Gastrocnemius medialis (tissue), 4 donors: ENCODE measurements at regions not wholly inside any gene's neighbourhood (a gene's known extent, or its start where the extent isn't known, plus 50 kb on each side); places are given as distances from the start of the nearest gene placed in this dataset.

Source experiments
- ATAC-seq, 2 donors: fragments of 150-250 bp; one replicate each; pipeline ENCODE4 v1.9.1; 2016
- DNase-seq, 2 donors: peaks; one replicate each; pipeline ENCODE4 v3.0.0-alpha.2; 2019
- H3K27ac ChIP-seq, 4 donors: fragments of 200-600 bp; sonication (generic); 1 replicate in 1 of 4; 2 replicates in 3 of 4; pipeline ENCODE4 v1.5.1; 2016 to 2018; ENCODE audit warnings: mild to moderate bottlenecking in 2 of 4, moderate library complexity in 1 of 4
- H3K27me3 ChIP-seq, 3 donors: fragments of 200-600 bp; sonication (generic) in 2 of 3; 1 replicate in 1 of 3; 2 replicates in 2 of 3; pipeline versions ENCODE4 v1.5.1 to v1.6.0; 2016 to 2019; ENCODE audit warnings: mild to moderate bottlenecking in 1 of 3, moderate library complexity in 1 of 3
- H3K36me3 ChIP-seq, 2 donors: fragments of 200-600 bp; sonication (generic) in 1 of 2; one replicate each; pipeline ENCODE4 v1.5.1; 2017 to 2018
- H3K4me1 ChIP-seq, 2 donors: fragments of 200-600 bp; sonication (generic) in 1 of 2; one replicate each; pipeline ENCODE4 v1.5.1; 2016 to 2017; ENCODE audit warnings: mild to moderate bottlenecking in 2 of 2
- H3K4me3 ChIP-seq, 4 donors: fragments of 200-600 bp; sonication (generic) in 3 of 4; 1 replicate in 1 of 4; 2 replicates in 3 of 4; pipeline ENCODE4 v1.5.1; 2016 to 2019; ENCODE audit warnings: mild to moderate bottlenecking in 2 of 4
- H3K9me3 ChIP-seq, 3 donors: fragments of 200-600 bp; sonication (generic) in 2 of 3; 1 replicate in 1 of 3; 2 replicates in 2 of 3; pipeline ENCODE4 v1.5.1; 2016 to 2019
- CTCF ChIP-seq, 5 experiments: fragments of 450-650 bp in 3 of 5; fragments of 200-600 bp in 2 of 5; sonication (generic) in 2 of 5; IDR thresholded peaks in 4 of 5; conservative IDR thresholded peaks in 1 of 5; 1 replicate in 4 of 5; 2 replicates in 1 of 5; pipeline ENCODE4 v1.5.1; 2016 to 2019; ENCODE audit warnings: antibody characterized with exemption in 5 of 5, mild to moderate bottlenecking in 3 of 5, moderate library complexity in 3 of 5
- POLR2A ChIP-seq, 2 donors: fragments of 450-650 bp; IDR thresholded peaks; one replicate each; pipeline ENCODE4 v1.6.1; 2017; ENCODE audit warnings: antibody characterized with exemption in 2 of 2, mild to moderate bottlenecking in 2 of 2, moderate library complexity in 2 of 2
- in situ Hi-C, 4 donors: fragments of 200-750 bp; cut with MboI; loops; one replicate each; pipeline versions ENCODE4 v1.15.0 to v1.8.0; 2017; ENCODE audit warnings: low sequenced_read_pairs in 4 of 4
- intact Hi-C: fragments of 100-400 bp; cut with DNase I; formaldehyde crosslinking; loops from one replicate; pipeline ENCODE4 v1.15.1; 2023; ENCODE audit warnings: low total_unique reads

- no peak for ATAC-seq
- no peaks in the 10 kb centered on the region for H3K27me3 ChIP-seq
- H3K36me3 ChIP-seq = no peaks in the 10 kb centered on the region
- H3K4me3 ChIP-seq = no peak overlapping the region
- no peaks in the 10 kb centered on the region for H3K4me1 ChIP-seq
- no peaks in the 10 kb centered on the region for H3K9me3 ChIP-seq
- TF ChIP-seq CTCF (IDR thresholded peaks at IDR 0.05 in 4 of 5, conservative IDR thresholded peaks at IDR 0.05 in 1 of 5) (no peak), POLR2A (IDR thresholded peaks at IDR 0.05) (no peak)
- no peak overlapping the region for H3K27ac ChIP-seq
- DNase-seq = no peak
- intact Hi-C loops = no loop called here
- in situ Hi-C loops = no loop called here
Measured at GRCh38 chr1:215475796-215476481, 91.2 kb upstream of the KCTD3 start.

- Histone ChIP-seq H3K27me3 (no peaks in the 10 kb centered on the region), H3K4me1 (no peaks in the 10 kb centered on the region), H3K36me3 (no peaks in the 10 kb centered on the region), H3K4me3 (no peak overlapping the region), H3K9me3 (no peaks in the 10 kb centered on the region), H3K27ac (no peak overlapping the region)
- intact Hi-C loops = no loop called here
- no peak for ATAC-seq
- TF ChIP-seq POLR2A (IDR thresholded peaks at IDR 0.05) (no peak), CTCF (IDR thresholded peaks at IDR 0.05 in 4 of 5, conservative IDR thresholded peaks at IDR 0.05 in 1 of 5) (no peak)
- no peak for DNase-seq
- in situ Hi-C loops = no loop called here
Measured at GRCh38 chr1:215476541-215476940, 90.6 kb upstream of the KCTD3 start.

DNA sequence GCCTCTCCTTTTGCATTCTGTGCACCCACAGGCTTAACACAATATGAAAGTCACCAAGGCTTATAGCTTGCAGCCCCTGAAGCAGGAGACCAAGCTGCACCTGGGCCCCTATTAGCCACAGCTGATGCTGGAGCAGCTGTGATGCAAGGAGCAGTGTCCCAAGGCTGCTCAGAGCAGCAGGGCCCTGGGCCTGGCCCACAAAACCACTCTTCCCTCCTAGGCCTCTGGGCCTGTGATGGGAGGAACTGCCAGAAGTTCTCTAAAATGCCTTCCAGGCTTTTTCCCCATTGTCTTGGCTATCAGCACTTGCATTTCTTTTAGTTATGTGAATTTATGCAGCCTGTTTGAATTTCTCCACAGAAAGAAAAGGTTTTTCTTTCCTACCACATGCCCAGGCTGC lies 89.5 kb upstream of the KCTD3 start:
- Histone ChIP-seq H3K27me3 (no peaks in the 10 kb centered on the region), H3K36me3 (no peaks in the 10 kb centered on the region), H3K4me1 (no peaks in the 10 kb centered on the region), H3K9me3 (no peaks in the 10 kb centered on the region), H3K4me3 (no peak overlapping the region), H3K27ac (no peak overlapping the region)
- intact Hi-C loops = no loop called here
- in situ Hi-C loops = no loop called here
- DNase-seq (no peak), ATAC-seq (no peak)
- TF ChIP-seq POLR2A (IDR thresholded peaks at IDR 0.05) (no peak), CTCF (IDR thresholded peaks at IDR 0.05 in 4 of 5, conservative IDR thresholded peaks at IDR 0.05 in 1 of 5) (no peak)

GRCh38 chr1:215479567-215479966 lies 87.5 kb upstream of the KCTD3 start:
- Histone ChIP-seq H3K4me3 (no peak overlapping the region), H3K9me3 (no peaks in the 10 kb centered on the region), H3K36me3 (no peaks in the 10 kb centered on the region), H3K27ac (no peak overlapping the region), H3K27me3 (no peaks in the 10 kb centered on the region), H3K4me1 (no peaks in the 10 kb centered on the region)
- intact Hi-C loops = no loop called here
- in situ Hi-C loops = no loop called here
- DNase-seq = no peak
- no peak for ATAC-seq
- no peak for TF ChIP-seq POLR2A (IDR thresholded peaks at IDR 0.05)
- no peak for TF ChIP-seq CTCF (IDR thresholded peaks at IDR 0.05 in 4 of 5, conservative IDR thresholded peaks at IDR 0.05 in 1 of 5)

DNA sequence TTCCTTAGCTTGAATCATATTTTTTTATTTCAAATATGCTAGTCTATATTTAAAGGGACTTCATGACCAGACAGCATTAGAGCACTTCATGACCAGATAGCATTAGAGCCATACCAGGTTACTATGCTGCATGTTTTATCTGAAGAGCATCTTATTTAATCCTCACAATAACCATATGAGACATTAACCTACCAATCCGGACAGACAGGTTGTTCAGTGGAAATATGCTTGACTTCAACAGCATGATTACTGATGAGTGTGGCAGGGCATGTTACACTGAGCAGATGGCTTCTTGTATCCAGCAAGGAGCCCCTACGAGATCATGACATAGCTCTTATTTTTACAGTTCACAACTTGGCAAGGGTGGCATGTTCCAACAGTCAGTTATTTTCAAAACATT lies 85.0 kb upstream of the KCTD3 start:
- intact Hi-C loops = no loop called here
- H3K27me3 ChIP-seq = no peaks in the 10 kb centered on the region
- H3K27ac ChIP-seq = no peak overlapping the region
- no peak for DNase-seq
- in situ Hi-C loops = no loop called here
- no peaks in the 10 kb centered on the region for H3K9me3 ChIP-seq
- H3K4me3 ChIP-seq = no peak overlapping the region
- no peaks in the 10 kb centered on the region for H3K36me3 ChIP-seq
- no peaks in the 10 kb centered on the region for H3K4me1 ChIP-seq
- ATAC-seq = no peak
- TF ChIP-seq CTCF (IDR thresholded peaks at IDR 0.05 in 4 of 5, conservative IDR thresholded peaks at IDR 0.05 in 1 of 5) (no peak), POLR2A (IDR thresholded peaks at IDR 0.05) (no peak)
